NCI-H2196 treated with DMSO at 0.1 percent for 48 hours (cell line): ENCODE measurements at regions not wholly inside any gene's neighbourhood (a gene's known extent, or its start where the extent isn't known, plus 50 kb on each side); places are given as distances from the start of the nearest gene placed in this dataset.

Source experiments
- DNase-seq: peaks from one replicate; lab custom pipeline; 2025; ENCODE audit not compliant: unreplicated experiment; lab: John Stamatoyannopoulos, UW

DNA sequence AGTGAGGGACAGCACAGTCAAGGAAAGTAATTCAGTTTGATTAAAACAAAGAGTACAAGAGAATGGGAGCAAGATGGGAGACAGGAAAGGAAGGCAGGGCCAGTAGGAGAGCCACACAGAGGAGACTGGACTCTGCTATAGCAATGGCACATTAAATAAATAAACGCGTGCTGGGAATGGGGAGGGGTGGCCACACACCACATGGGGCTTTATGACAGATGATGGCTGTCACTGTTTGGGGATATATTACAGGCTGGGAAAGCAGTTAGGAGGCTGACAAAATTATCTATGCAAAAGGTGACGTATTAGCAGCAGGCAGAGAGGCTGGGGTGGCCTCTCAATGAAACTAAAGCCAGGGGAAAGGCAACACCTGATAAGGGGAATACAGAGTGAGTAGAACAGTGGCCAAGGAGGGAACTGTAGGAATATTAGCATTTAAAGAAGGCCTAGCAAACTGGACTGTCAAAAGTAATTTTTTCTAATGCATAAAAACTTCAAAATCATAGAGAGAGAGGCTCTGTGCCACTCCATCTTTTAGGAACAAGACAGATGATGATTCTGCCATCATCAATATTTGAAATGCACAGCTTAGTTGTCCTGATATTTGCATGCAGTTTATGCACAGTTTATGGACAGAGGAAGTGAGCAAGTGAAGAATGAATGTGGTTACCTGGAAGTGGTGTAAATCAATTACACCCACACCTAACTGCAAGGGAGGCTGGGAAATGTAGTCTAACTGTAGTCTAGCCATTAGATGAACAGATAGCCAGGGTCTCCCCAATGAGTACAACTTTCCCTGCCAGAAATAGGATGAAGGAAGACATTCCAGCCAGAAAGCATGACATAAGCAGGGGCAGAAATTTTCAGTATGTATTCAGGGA lies 346.5 kb downstream of the FOXO1 start:
- DNase-seq, result no peak

DNA sequence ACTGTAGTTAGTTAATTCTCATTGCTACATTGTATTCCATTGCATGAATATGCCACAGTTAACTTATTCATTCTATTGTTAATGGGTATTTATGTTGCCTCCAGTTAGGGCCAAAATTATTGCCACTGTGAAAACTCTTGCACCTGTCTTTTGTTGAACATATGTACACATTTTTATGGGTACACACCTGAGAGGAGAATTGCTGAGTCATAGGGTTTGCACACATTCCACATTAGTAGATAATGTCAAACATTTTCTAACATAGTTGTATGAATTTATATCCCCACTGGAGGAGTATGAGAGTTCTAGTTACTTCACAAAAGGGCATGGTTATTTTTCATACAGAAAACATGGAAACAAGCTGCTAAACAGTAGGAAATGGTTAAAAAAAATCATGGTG lies 338.4 kb downstream of the FOXO1 start:
- DNase-seq, result no peak

DNA sequence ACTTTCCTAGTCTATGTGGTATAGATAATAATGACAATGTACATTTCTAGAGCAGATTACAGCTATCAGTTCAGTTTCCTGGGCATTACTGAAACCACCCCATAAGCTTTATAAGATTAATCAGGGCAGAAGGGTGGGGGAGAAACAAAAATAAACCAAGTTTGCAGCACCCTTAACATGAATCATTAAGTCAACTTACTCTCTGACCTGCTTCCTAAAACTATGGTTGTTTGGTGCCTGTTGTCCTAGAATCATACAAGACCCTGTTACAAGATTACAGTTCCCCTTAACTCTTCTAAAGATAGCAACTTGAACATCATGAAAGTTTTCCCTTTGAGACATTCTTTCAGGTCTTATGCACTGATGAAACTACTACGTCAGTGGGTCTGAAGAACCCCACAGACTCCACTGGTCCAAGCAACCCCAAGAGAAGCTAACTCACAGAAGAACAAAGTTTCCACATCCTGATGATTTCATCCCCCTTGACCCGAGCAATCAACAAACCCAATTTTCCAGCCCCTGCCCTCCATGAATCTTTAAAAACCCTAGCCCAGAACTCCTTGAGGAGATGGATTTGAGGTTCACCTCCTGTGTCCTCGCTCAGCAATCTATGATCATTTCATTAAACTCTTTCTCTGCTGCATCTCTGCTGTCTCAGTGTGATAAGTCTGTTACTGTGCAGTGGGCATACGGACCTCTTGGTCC lies 336.5 kb downstream of the FOXO1 start:
- no peak for DNase-seq

DNA sequence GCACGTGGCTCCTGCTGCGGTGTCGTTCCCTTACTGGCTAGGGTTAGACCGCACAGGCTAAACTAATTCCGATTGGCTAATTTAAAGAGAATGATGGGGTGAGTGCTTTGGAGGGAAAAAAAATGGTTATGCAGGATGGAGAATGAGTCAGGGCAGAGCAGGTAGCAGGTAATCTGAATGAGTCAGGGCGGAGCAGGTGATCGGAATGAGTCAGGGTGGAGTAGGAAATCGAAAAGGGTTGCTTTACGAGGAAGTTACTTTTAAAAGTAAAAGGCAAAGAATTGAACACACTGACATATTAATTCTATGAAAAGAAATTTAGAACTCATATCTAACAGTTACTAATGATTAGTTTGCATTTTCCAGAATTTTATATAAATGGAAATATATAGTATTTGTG lies 335.5 kb downstream of the FOXO1 start:
- DNase-seq, result no peak

DNA sequence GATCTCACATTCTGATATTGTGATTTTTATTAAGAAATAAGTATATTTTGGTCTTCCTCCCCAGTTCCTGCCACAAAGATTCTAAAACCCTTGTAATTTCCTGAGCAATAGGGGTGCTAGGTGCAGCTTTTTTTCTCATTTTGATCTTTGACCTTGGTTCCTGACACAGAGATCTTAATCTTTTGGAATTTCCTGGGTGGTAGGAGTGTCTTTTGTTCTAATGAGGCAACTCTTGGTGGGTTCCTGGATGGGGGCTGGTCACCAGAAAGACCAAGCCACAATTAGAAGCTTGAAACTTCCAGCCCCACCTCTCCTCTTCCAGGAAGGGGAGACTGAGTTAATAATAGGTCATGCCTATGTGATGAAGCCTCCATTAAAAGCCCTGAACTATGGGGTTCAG lies 334.6 kb downstream of the FOXO1 start:
- no peak for DNase-seq

DNA sequence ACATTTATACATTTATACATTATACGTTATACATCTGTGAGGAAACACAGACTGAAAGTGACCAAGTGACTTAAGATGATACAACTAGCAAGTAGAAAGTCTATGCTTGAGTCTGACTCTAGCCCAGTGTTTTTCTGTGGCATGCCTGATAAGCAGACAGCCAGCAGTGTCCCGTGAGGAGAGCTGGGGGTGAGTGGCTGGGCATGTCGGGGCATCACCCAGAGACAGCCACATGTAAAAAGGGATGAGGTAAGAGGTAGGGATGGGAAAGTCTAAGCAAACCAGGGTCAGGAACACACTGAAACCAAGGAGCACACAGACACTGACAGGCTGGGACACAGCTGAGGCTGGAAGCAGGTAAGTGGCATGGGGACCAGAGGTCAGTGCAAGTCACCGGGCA lies 333.2 kb downstream of the FOXO1 start:
- DNase-seq, result no peak

DNA sequence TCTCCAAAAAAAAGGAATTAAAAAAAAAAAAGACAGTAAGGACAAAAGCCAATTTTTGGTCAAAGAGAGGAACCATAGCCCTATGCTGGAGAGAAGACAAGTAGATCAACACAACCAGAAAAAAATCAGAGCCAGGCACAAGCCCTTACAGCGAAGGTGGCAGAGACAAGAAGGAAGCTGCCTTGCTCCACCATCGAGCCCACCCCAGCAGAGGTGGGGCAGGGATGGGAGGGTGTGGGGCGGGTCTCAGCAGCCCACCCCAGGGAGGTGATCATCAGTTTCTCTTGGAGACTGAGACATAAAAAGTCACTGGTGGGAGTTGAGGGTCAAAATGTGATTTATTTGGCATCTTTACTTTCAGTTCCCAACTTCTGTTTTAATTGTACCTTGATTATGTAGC lies 332.4 kb downstream of the FOXO1 start:
- no peak for DNase-seq

DNA sequence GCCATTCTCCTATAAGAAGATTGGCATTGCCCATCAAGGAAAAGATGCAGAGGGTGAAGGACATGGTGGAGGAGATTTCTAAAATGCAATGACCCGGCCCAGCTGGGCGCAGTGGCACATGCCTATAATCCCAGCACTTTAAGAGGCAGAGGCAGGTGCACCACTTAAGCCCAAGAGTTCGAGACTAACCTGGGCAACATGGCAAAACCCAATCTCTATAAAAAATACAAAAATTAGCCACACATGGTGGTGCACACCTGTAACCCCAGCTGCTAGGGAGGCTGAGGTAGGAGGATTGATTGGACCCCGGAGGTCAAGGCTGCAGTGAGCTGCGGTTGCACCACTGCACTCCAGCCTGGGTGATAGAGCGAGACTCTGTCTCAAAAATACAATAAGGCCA lies 331.8 kb downstream of the FOXO1 start:
- no peak for DNase-seq

DNA sequence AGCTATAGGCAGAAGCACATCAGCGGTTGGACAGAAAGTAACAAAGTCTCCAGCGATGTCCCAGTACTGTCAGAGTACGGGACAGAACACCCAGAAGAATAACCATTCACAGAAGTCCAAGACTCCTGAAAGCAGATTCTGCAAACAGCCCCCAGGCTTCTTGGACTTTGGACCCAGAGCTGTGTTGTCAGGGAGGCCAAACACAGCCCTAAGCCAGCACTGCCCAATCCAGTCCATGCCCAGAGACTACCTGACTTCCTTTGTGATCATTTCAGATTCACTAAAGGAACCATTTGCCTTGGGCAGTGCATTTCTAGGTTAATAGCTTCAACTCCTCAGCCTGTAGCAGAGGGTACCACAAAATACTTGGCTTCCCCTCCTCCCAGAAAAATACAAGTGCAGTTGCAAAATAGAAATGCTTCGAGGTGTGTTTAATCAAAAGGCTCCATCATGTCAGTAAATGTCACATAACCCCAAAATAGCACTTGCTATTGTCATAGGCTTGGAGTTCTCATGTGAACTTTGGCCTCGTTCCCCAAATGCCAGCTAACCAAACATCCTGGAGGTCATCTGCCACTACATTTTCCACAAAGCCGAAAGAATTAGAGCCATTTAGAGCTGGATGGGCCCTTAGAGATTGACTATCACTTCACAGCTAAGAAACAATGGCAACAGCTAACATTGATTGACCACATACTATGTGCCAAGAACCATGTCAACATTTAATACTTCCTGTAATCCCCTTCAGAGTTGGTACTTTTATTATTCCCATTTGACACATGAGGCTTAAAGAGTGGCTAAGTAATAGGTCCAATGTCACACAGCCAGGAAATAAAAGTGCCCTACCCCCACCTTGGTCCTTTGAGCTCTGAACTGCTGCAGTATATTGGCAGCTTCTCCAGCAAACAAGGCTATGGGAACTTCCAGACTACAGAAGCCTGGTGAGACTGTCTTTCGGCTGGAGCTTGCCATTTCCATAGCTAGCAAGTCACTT lies 329.9 kb downstream of the FOXO1 start:
- peak; percentile 67 for DNase-seq

DNA sequence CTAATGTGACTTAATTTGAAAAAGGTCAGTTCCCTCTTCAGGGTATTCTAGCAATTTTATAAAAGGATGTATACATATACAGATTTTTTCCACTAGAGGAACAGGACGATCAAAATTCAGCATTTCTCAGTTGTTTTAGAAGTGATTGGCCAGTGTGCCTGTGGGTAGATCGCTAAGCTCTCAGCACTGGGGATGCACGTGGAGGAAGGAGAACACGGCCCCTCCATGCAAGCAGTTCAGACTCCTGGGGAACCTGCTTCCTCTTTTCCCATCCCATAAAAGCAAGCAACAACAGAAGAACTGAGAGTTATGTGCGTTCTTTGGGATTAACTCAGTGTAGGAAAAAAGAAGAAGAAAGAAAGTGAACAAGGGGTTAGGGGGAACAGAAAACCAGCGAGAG lies 328.8 kb downstream of the FOXO1 start:
- DNase-seq, result no peak

DNA sequence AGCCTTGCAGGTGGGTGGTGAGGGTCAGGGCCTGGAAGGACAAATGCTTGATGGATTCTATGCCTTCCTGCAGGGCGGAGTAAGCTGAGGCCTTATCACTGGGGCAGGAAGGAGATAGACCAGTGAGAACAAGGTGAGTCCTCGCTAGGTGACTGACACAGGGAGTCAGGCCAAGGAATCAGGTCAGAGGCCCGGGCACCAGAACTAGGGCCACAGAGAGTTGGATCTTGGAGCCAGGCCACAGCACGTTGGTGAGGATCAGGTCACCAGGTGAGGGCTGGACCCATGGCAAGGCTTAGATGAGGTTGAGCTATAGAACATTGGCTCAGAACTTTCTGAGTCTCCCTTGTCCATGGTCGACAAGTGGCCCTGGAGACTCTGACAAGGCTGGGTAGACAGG lies 328.2 kb downstream of the FOXO1 start:
- no peak for DNase-seq

DNA sequence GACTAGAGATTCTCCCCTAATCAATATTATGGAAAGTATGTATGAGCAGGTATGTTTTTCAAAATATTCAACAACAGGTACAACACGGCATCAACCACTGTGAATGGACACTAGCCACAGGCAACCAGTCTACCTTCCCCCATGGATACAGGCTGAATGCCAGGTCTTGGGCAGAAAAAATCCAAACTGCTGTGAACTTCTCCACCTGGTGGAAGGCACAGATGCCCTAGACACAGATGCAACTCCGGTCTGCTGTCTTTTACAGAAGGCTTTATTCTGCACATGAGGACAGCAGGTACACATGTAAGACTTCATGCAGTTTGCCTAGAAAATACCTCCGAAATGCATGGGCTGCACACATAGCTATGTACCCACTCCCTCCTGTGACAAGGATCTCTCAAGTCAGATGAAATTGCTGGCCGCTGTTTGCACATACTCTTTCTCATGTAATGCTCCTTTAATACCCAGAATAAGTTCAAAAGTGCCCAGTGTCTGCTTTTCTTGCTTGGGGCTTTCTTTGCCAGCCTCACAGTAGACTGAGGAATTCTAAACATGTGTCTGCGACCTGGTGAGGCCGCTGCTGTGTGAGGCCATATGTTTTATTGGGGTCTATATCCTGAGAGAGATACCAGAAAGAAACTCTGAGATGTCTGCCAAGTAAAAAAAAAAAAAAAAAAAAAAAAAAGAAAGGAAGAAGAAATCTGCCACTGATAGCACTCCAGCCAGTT lies 325.9 kb downstream of the FOXO1 start:
- no peak for DNase-seq

DNA sequence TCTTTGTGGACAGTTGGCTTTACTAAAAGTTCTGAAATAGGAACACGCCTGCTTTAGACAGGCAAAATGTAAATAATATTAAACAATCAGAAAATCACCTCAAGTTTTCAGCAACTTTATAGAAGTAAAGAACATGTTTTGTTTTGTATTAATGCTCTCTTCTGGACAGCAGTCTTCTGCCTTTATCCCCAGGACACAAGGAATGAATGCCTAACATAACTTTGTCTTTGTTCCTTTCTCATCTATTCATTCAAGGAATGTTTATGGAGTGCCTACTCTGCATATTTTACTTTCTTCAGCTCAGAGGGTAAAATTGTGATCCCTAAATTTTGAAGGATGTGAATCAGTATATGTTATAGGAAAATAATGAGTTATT lies 325.4 kb downstream of the FOXO1 start:
- DNase-seq, result no peak

DNA sequence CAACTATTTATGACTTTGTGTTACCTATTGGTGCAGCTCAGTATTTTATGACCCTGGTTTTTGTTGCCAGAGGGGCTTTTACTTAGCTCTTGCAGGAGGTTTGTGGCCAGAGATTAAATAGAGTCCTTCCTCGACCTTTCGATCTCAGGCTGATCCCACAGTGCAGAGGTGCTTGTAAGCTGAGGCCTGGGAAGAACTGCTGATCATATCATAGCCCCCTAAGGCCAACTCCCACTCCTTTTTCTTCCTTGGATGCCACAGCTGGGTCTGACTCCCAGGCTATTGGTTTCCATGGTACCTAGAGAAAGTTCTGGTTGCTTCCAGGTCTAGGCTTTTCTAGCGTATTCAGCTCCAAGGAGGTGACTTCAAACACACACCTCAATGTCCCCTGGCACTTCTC lies 324.9 kb downstream of the FOXO1 start:
- DNase-seq, result no peak

DNA sequence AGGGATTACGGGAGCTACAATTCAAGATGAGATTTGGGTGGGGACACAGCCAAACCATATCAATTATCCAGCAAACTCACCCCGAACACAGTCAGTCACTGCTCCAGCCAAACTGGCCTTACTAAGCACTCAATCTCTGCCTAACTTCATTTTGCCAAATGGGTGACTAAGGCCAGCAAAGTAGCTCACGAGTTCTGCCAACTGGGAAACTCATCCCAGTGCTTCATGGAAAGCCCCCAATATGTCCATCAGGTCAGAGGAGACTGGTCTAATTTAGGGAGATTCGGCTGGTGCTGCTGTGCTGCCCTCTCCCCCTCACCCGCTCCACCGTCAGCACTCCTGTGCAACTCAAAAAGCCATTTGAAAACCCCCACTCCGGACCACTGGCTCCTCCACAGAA lies 324.0 kb downstream of the FOXO1 start:
- DNase-seq, result no peak

DNA sequence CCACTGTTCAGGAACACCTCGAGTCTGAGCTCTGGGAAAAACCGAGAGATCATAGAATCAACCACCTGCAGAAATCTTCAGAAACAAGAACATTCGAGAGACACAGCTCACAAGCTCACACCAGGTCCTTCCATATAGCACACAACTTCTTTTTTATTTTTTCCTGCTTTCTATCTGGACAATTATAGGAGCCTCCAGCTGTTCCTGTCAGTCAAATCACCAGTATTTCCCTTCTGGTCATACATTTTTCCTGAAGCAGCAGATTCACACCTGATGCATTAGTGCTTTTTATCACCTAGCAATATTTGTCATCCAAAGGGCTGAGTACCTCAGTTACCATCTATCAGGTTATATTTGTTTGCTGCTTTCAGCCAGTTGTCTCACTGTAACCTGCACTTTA lies 323.5 kb downstream of the FOXO1 start:
- DNase-seq, result no peak

DNA sequence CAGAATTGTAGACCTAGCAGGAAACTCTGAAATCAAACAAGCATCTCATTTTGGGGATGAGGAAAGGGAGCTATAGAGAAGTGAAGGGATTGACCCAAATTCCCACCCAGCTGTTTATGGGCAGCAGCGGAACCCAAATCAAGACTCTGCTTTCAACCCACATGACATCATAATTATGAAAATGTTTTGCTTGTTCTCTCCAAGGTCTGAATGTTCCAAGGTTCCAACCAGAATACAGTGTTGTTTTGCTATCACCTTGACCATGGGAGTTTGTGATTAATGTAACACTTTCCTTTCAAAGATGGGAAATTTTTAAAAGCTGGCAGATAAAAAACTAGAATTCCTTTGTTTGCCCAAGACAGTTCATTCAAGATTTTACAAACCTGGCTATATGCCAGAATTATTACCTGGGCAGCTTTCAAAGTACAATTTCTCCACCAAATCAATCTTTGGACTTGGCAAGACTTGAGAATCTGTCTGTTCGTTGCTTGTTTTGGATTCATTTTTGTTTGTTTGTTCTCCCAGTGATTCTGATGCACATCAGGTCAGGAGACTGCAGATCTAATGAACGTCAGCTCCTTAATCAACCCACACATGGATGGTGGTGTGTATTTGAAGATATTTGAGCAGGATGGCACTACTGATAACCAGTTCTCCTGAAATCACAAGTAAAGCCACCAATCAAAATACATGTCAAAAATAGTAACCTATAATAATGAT lies 322.7 kb downstream of the FOXO1 start:
- DNase-seq, result no peak

DNA sequence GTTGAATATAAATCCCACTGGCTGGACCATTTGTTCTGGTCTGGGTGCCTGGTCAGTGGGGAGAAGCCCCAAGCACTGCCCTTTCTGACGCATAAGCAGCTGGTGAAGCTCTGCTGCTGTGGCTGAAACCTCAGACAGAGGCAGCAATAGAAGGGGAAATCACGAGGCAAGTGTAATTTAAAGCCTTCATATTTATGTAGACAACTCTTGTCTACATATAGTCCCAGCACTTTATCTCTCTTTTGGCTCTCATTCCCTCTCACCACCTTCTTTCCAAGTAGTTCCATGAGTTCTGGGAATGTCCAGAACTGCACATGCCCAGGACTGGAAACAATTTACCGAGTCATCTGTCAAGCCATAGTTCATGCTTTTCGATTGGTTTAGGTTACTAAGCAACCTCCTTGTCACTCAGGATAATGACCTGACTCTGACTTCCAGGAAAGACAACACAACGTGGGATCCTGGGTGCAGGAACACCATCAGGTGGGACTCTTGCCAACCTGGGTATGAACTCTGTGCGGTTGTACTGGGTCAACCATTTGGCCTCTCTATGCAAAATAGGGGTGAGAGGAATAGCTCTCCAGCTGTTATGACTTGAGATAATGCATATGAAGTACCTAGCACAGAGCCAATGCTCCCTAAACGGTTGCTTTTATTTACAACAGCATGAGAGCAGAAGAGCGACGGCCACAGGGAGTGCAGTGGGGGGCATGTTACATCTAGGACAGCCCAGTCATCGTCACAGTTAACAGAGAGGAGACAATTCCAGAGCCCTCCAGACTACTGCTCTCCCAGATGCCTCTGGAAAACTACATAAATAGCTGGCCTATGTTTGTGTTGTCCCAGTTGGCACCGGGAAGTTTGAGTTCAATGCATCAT lies 321.9 kb downstream of the FOXO1 start:
- DNase-seq, result no peak

DNA sequence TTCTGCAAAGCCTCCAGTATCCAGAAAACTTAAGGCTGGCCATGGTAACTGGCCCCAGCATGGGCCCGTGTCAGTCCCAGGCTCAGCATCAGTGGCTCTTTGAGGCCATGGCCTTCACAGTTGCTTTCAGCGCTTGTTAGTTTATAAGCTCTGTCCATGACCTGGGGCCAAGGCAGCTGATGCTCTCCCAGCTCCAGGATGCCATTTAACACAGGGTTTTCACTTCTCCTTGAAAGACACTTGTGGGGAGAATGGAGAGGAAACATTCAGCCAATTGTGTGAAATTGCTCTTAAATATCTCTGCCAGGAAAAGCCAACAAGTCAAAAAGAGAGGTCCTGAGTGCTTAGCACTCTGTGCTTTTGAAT lies 321.3 kb downstream of the FOXO1 start:
- DNase-seq, result no peak
